GM19468 (cell line): ENCODE measurements at regions not wholly inside any gene's neighbourhood (a gene's known extent, or its start where the extent isn't known, plus 50 kb on each side); places are given as distances from the start of the nearest gene placed in this dataset.

Source experiments
- ATAC-seq: cut with Tn5 transposase; IDR thresholded peaks from one replicate; pipeline ENCODE4 v1.9.1; 2021; ENCODE audit warnings: mild to moderate bottlenecking, moderate library complexity, moderate number of reproducible peaks; ENCODE audit not compliant: unreplicated experiment; ENCODE audit errors: extremely low read depth

DNA sequence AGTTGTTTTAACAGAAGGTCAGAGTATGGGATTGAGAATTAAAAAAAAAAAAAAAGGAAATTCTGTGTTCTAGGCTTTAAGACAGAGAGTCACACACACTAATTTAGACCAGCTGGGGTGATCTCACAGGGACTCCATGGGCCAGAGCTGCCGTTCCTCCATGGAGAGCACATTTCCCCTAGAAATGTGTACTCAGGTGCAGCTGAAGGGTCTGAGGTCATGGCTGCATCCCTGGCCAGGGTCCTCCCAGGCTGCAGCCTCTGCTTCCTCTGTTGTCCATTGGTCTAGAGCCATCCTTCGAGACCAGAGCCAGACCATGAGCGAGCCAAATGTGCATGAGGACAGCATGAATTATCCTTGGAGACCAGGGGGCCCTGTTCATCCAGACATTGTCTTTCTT is 190.1 kb upstream of the TNP1 start:
- ATAC-seq: no peak

GRCh38 chr2:217049422-217049821 is 189.6 kb upstream of the TNP1 start:
- no peak for ATAC-seq

DNA sequence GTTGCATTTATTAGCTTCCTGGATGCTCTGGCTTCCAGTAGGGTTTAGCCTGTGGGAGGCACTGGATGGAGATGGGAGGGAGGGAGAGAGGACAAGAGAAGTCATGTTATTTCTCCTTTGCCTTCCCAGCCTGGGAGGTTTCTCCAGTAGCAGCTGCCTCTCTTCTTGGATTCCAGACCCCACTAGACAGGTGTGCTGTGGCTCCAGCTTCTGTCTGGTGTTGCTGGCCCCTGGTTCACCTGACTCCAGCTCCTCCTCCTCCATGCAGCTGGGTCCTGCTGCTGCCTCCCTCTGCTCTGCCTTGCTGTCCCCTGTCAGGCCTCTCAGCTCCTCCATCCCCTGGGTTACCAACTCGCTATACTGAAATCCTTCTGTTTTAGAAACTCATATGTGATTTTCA is 188.9 kb upstream of the TNP1 start:
- no peak for ATAC-seq

DNA sequence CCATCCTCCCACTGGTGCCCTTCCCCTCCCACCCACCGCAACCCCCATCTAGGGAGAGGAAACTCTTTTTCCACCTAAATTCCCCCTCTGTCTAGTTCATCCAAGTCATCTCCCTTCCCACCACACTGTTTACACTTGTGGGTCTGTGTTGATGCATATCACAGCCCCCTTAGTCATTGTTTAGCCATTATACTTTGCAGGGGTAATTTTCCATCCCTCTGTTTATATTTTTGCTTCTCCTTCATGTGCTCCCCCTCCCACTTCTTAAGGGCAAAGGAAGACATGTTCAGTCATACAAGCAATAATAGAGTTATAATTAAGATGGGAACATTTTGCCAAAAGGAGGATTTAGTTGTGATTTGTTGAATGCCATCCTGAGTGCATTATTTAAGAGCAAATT is 187.8 kb upstream of the TNP1 start:
- ATAC-seq: no peak

GRCh38 chr2:217047209-217047608 is 187.3 kb upstream of the TNP1 start:
- no peak for ATAC-seq

DNA sequence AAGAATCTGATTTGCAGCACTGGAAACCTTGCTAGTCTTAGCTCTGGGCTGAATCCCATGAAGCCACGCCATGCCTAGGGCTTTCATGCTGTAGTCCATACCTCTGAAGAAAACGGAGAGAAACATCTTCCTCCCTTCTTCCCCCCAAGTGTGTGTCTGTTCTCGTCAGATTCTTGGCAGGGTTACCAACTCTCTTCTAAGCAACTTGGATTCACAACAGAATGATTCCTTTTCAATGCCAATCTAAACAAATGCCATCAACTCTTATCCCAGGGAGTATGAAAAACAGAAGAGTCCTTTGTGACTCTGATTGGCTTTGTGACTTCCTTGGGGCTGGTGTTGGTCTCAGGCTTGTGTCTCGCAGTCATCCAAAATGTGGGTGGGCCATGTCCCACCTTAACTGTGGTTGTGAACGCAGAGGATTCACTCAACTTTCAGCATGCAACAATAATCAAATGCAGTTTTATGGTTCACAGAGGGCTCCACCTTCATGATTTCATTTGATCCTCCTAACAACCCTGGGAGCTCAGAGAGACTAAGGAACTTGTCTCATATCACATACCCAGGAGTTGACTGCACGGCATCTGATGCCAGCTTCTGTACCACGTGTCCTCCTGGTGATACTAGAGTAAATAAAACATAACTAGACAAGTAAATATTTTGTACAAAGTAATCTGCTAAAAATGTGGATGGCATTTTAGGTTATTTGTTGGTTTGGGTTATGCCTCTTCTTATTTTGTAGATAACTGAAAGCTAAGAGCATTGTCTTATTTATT is 186.0 kb upstream of the TNP1 start:
- ATAC-seq: no peak

- no peak for ATAC-seq
Observed at GRCh38 chr2:217040099-217040498, 180.2 kb upstream of the TNP1 start.

GRCh38 chr2:217038001-217038400 is 178.1 kb upstream of the TNP1 start:
- ATAC-seq: no peak

GRCh38 chr2:217037353-217037752 is 177.5 kb upstream of the TNP1 start:
- ATAC-seq: no peak

DNA sequence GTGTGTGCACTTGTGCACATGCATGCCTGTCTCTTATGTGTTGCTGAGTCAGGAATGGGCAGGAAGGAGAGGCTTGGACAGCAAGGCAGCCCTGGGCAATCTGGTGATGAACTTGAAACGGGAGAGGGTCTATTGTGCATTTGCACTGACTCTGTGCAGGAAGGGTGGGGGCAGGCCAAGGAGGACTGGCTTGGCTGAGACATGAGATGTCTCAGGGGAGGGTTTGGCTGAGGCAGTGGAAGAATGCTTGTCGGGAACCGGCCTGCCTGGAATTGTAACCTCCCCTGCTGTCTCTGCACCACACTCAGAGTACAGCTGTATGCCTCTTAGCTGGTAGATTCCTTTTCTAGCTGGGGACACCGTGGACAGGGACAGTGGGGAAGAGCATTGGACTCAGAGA is 176.1 kb upstream of the TNP1 start:
- ATAC-seq: no peak

- ATAC-seq: no peak
Observed at GRCh38 chr2:217033186-217033585, 173.3 kb upstream of the TNP1 start.

DNA sequence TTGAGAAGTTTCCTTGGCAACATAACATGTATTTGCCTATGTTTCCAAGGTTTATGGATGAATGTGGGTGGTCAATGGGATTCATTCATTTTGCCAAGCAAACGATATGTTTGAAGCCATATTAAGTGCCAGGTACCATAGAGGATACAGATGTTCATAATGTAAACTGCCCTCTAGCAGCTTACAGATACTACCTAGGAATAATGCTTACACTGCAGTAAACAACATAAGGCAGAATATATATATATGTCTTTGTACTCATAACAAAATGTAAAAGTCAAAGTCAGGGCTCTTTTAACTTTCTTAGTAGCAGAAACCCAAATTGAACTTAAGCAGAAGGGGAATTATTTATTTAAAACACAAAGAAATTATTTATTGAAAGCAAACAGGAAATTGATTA is 171.6 kb upstream of the TNP1 start:
- ATAC-seq: no peak

DNA sequence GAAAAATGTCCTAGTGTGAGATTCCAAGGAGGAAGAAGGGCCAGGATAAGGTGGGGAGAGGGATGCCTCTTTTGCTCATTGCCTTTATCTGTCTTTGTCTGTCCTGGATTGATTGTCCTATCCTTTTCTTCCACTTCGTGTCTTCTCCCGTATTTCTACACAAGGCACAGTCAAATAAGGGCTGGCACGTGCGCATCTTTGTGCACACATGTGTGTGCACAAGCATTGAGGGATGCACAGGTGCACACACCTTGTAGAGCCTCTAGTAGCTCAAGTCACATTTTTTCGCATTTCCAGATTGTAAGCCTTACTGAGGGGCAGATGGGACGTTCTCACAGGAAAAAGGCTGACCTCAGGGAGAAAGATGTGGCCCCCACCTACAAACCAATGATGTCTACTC is 170.2 kb upstream of the TNP1 start:
- ATAC-seq: no peak

- no peak for ATAC-seq
Observed at GRCh38 chr2:217028128-217028527, 168.3 kb upstream of the TNP1 start.

DNA sequence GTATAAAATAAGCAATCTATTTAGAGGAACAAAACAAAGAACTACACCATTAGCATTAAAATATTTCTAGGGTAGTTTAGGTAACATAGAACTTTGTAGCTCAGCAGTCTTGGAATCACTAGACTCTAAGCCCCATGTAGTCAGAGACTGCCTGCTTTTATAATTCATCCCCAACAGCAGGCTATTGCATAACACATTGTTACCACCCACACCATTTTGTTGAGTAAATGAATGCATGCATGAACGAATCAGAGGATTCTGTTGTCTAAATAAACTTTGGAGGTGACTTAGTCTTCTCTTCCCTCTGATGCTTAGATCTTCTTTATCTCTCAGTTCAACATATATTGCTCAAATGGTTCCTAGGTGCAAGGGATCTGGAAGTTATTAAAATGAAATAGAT is 167.6 kb upstream of the TNP1 start:
- ATAC-seq: no peak

- ATAC-seq: no peak
Observed at GRCh38 chr2:217026569-217026968, 166.7 kb upstream of the TNP1 start.

- ATAC-seq: no peak
Observed at GRCh38 chr2:217026161-217026560, 166.3 kb upstream of the TNP1 start.

DNA sequence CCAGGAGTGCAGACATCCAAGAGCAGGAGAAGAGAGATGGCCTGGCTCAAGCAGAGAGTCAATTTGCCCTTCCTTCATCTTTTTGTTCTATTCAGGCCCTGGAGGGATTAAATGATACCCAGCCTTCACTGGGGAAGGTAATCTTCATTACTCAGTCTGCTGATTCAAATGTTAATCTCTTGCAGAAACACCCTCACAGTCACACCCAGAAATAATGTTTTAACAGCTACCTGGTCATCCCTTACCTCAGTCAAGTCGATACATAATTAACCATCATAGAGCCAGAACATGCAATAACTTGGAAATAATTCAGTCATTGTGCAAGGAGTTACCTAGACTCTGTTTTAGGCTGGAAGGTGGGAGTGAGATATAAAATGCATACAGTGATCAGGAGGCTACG is 163.7 kb upstream of the TNP1 start:
- no peak for ATAC-seq

DNA sequence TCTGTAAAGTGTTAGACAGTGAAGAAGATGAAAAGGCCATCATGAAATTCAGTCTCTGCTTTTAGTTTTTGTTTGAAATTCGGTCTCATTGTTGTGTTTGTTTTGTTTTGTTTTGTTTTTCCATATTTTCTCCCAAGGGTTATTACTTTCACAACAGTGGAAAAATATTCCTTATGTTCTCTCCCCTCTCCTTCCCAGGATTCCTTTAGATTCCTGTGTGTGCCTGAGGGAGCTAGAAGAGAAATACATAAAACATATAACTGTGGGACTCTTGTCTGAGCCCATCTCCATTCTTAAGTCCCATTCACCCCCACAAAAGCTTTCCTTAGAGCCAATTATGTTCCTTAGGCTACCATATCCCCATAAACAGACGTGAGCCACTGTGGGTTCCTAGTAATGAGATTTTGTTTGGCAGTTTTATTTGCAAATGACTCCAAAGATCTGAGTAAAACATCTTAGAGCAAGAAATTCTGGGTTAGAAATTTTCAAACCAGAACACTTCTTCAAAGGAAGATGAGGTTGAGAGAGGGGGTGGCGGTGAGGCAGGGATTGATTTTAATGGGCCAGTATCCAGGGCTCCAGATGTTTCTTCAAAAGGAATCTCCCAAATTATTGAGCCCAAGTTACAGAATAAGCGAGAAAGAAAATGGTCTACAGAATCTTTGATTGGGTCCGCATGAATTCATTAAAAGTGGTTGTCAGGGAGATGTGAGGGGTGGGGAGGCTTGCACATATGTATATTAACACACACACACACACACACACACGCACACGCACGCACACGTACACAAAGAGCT is 157.8 kb upstream of the TNP1 start:
- no peak for ATAC-seq

DNA sequence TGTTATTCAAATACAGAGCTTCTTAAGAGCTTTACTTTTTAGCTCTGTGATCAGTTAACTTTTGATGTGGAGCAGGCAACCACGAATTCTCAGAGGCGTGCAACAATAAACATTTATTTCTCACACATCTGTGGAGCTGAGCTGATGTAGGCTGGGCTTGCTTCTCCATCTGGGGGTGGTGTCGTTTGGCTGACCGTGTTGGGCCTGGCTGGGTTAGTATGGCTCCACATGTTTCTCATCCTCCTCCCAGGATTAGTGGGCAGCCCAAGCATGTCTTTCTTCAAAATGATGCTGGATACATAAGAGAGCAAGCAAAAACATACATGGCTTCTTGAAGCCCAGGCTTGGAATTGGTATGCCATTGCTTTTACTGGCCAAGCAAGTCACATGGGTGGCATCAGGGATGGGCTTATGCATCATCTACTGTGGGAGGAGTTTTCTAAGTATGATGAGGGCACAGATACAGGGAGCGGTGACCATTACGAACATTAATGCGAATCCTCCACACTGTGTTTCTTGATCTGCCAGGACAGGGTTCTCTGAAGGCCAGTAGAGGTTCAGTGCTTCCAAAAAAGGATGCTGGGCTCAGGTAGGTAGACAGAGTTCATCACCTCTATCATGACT is 157.0 kb upstream of the TNP1 start:
- no peak for ATAC-seq

- no peak for ATAC-seq
Observed at GRCh38 chr2:217014328-217015105, 154.7 kb upstream of the TNP1 start.
